Chondrocyte (in vitro differentiated cells): ENCODE measurements at regions not wholly inside any gene's neighbourhood (a gene's known extent, or its start where the extent isn't known, plus 50 kb on each side); places are given as distances from the start of the nearest gene placed in this dataset.
"Not testable (repeated sequence)": the region's sequence is repeated elsewhere in the genome, so short reads cannot be mapped to it uniquely, and the experiment has no call there.

Experiments
- DNase-seq: peaks from one replicate; pipeline ENCODE4 v3.0.0; 2021; ENCODE audit warnings: mixed read lengths, low spot score
- H3K27ac Mint-ChIP-seq: one replicate; pipeline ENCODE4 v1.8.0; 2021; ENCODE audit warnings: mild to moderate bottlenecking, moderate library complexity, mixed read lengths; ENCODE audit not compliant: unreplicated experiment
- H3K27me3 Mint-ChIP-seq: 2 replicates; pipeline ENCODE4 v1.8.0; 2021; ENCODE audit warnings: low read depth, mixed read lengths
- H3K36me3 Mint-ChIP-seq: 2 replicates; pipeline ENCODE4 v1.8.0; 2021; ENCODE audit warnings: low read depth, mixed read lengths
- H3K4me1 Mint-ChIP-seq: 2 replicates; pipeline ENCODE4 v1.8.0; 2021; ENCODE audit warnings: low read depth, mild to moderate bottlenecking, mixed read lengths
- H3K4me3 Mint-ChIP-seq: one replicate; pipeline ENCODE4 v1.8.0; 2021; ENCODE audit warnings: mild to moderate bottlenecking, moderate library complexity, mixed read lengths; ENCODE audit not compliant: unreplicated experiment
- H3K9me3 Mint-ChIP-seq: 2 replicates; pipeline ENCODE4 v1.8.0; 2021; ENCODE audit warnings: low read depth, mixed read lengths
- TF ChIP-seq, protein P1 (sequence below): fragments of 200-600 bp; sonication (generic); IDR thresholded peaks from 2 replicates; pipeline ENCODE4 v1.5.0; 2021; ENCODE audit warnings: antibody characterized with exemption, mild to moderate bottlenecking, moderate library complexity

DNA sequence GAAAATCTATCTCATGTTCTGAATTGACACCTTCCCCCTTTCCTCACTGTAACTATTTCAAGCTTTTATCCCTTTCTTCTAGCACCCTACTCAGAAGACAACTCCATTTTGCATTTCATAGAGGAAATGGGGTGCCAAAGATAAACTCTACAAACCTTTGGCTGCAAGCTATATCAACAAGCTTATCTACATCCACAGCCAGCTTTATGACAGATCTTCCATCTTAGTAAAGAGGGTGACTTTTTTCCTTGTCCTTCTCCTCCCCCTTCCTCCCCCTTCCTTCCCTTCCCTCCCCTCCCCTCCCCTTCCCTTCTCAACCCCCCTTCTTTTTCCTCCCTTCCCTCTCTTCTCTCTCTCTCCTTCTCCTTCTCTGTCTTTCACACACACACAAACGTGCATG is 58.0 kb upstream of the OLIG3 start:
- H3K4me3 Mint-ChIP-seq, result no peak overlapping the region
- DNase-seq, result no peak
- H3K27me3 Mint-ChIP-seq, result peaks cover 11% of the 10 kb centered on the region

DNA sequence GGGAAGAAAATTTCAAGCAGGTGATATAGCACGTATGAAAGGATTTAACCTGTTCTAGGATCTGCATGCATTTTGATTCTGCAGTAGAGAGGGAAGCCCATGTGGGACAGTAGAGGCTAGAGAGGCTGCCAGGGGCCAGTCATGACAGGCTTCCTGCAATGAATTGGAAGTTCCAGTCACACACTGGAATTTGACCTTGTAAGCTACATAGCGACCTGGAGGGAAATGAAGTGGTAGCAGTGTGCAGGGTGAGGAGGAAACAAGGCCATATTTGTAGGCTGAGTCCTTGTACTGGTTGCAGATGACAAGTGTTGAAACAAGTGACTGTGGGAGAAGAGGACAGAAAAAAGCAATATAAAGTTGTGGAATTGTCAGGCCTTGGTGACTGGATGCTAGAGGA is 58.6 kb upstream of the OLIG3 start:
- H3K4me3 Mint-ChIP-seq, result no peak overlapping the region
- H3K27ac Mint-ChIP-seq, result no peak overlapping the region
- peaks cover 5% of the 10 kb centered on the region for H3K9me3 Mint-ChIP-seq
- TF ChIP-seq, protein P1, sequence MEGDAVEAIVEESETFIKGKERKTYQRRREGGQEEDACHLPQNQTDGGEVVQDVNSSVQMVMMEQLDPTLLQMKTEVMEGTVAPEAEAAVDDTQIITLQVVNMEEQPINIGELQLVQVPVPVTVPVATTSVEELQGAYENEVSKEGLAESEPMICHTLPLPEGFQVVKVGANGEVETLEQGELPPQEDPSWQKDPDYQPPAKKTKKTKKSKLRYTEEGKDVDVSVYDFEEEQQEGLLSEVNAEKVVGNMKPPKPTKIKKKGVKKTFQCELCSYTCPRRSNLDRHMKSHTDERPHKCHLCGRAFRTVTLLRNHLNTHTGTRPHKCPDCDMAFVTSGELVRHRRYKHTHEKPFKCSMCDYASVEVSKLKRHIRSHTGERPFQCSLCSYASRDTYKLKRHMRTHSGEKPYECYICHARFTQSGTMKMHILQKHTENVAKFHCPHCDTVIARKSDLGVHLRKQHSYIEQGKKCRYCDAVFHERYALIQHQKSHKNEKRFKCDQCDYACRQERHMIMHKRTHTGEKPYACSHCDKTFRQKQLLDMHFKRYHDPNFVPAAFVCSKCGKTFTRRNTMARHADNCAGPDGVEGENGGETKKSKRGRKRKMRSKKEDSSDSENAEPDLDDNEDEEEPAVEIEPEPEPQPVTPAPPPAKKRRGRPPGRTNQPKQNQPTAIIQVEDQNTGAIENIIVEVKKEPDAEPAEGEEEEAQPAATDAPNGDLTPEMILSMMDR, result no peak
- H3K36me3 Mint-ChIP-seq, result no peaks in the 10 kb centered on the region
- no peaks in the 10 kb centered on the region for H3K4me1 Mint-ChIP-seq
- peaks cover 11% of the 10 kb centered on the region for H3K27me3 Mint-ChIP-seq
- no peak for DNase-seq

More for the DNA sequence above, 58.0 kb upstream of the OLIG3 start:
- H3K9me3 Mint-ChIP-seq, result peaks cover 5% of the 10 kb centered on the region
- no peaks in the 10 kb centered on the region for H3K36me3 Mint-ChIP-seq
- no peaks in the 10 kb centered on the region for H3K4me1 Mint-ChIP-seq
- H3K27ac Mint-ChIP-seq, result no peak overlapping the region
- TF ChIP-seq, protein P1, result no peak

DNA sequence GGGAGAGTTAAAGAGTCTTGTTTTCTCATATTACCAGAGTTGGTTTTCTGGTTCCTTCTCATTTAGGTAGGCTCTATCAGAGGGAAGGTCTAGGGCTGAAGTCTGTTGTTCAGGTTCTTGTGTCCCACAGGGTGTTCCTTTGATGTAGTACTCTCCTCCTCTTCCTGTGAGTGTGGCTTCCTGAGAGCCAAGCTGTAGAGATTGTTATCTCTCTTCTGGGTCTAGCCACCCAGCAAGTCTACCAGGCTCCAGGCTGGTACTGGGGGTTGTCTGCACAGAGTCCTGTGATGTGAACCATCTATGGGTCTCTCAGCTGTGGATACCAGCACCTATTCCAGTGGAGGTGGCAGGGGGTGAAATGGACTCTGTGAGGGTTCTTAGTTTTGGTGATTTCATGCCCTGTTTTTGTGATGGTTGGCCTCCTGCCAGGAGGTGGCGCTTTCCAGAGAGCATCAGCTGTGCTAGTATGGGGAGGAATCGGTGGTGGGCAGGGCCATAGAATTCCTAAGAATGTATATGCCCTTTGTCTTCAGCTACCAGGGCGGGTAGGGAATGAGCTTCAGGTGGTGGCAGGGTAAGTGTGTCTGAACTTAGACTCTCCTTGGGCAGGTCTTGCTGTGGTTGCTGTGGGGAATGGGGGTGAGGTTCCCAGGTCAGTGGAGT is 65.5 kb upstream of the OLIG3 start:
- DNase-seq, H3K4me3 Mint-ChIP-seq, H3K36me3 Mint-ChIP-seq, H3K4me1 Mint-ChIP-seq, H3K9me3 Mint-ChIP-seq, H3K27ac Mint-ChIP-seq: not testable (repeated sequence)
- H3K27me3 Mint-ChIP-seq, result peaks cover 14% of the 10 kb centered on the region

DNA sequence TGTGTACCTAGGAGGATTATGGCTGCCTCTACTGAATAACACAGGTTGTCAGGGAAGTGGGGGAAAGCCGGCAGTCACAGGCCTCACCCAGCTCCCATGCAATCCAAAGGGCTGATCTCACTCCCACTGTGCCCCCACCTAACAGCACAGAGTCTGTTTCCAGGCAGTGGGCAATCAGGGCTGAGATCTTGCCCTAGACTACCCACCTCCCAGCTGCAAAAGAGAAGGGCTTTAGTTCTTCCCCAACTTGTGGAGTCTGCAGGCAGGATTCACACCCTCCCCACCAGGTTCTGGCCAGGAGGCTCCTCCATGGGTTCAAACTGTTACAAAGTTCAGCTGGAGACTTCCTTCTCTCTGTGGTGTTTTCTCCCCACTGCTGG is 66.0 kb upstream of the OLIG3 start:
- no peak for DNase-seq
- H3K4me1 Mint-ChIP-seq, result no peaks in the 10 kb centered on the region
- no peak overlapping the region for H3K4me3 Mint-ChIP-seq
- H3K27ac Mint-ChIP-seq, result no peak overlapping the region
- H3K27me3 Mint-ChIP-seq, result peaks cover 14% of the 10 kb centered on the region
- TF ChIP-seq, protein P1, result no peak
- peaks cover 7% of the 10 kb centered on the region for H3K9me3 Mint-ChIP-seq
- H3K36me3 Mint-ChIP-seq, result no peaks in the 10 kb centered on the region

DNA sequence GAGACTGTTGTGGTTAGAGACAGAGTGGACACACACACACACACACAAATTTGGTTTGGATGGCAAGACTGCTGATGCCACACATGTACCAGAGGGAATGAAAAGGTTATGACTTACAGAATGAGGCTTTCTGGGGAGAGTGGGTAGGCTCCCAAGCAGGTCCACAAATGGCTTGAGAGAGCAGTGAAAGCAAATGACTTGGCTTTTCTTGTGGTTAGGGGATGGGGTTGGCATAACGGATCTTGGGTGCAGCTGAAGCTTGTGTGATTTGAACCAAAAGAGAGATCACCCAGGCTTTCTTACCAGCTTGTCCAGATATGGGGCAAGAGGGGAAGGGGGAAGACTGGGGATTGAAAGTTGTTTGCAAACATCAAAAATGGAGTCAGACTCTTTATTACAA is 73.9 kb upstream of the OLIG3 start:
- H3K27ac Mint-ChIP-seq, result no peak overlapping the region
- H3K9me3 Mint-ChIP-seq, result peaks cover 3% of the 10 kb centered on the region
- no peak overlapping the region for H3K4me3 Mint-ChIP-seq
- TF ChIP-seq, protein P1, result no peak
- H3K27me3 Mint-ChIP-seq, result peaks cover 20% of the 10 kb centered on the region
- no peaks in the 10 kb centered on the region for H3K36me3 Mint-ChIP-seq
- no peak for DNase-seq
- no peaks in the 10 kb centered on the region for H3K4me1 Mint-ChIP-seq

DNA sequence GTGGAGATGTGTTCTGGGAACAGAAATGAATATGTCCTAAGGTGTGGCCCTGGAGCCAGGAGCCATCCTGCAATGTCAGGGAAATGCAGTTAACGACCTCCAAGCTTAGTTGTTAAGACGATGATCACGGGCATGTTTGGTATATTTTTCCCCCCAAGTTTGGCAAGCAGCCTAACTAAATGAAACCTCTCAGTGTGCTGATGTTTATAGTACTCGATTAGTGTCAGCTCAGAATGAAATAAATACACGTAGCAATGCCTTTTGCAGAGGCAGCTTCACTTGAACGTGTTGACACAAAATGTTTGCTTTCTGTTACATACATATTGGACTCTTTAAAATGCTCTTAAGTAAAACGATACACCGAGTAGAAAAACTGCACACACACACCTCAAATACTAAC is 76.2 kb upstream of the OLIG3 start:
- H3K9me3 Mint-ChIP-seq, result no peaks in the 10 kb centered on the region

More for the DNA sequence above, 76.2 kb upstream of the OLIG3 start:
- no peaks in the 10 kb centered on the region for H3K36me3 Mint-ChIP-seq
- H3K4me1 Mint-ChIP-seq, result no peaks in the 10 kb centered on the region
- no peak overlapping the region for H3K4me3 Mint-ChIP-seq
- no peak overlapping the region for H3K27ac Mint-ChIP-seq
- peaks cover 37% of the 10 kb centered on the region for H3K27me3 Mint-ChIP-seq
- DNase-seq, result no peak
- TF ChIP-seq, protein P1, result no peak
